Loucy (cell line): ENCODE measurements at regions not wholly inside any gene's neighbourhood (a gene's known extent, or its start where the extent isn't known, plus 50 kb on each side); places are given as distances from the start of the nearest gene placed in this dataset.

Source experiments
- EZH2phosphoT487 ChIP-seq: fragments of 200-600 bp; IDR thresholded peaks from 2 replicates; pipeline ENCODE4 v1.6.1; 2018; ENCODE audit warnings: antibody characterized with exemption, mild to moderate bottlenecking, moderate library complexity, borderline replicate concordance
- TF ChIP-seq, protein P1 (sequence below): fragments of 200-600 bp; sonication (generic); conservative IDR thresholded peaks from 2 replicates; pipeline ENCODE4 v1.5.1; 2014; ENCODE audit warnings: mild to moderate bottlenecking, antibody characterized with exemption, low read length

DNA sequence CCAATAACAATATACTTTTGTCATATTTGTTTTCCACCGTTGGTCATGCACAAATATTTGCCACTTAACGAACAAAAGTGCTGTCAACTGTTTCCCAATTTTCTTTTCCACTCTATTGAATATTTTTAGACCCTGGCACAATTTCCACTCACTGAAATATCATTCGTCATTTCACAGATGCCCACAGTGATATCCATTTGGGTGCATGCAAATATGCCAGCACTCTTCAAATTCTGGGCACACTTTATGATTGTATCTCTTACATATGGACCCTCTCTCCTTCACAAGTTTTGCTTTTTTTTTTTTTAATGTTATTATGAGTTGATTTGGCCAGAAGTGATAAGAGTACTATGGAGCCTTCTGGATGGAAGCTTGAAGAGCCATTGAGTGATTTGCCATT, 1557.3 kb upstream of the FLRT2 start:
- TF ChIP-seq, protein P1, sequence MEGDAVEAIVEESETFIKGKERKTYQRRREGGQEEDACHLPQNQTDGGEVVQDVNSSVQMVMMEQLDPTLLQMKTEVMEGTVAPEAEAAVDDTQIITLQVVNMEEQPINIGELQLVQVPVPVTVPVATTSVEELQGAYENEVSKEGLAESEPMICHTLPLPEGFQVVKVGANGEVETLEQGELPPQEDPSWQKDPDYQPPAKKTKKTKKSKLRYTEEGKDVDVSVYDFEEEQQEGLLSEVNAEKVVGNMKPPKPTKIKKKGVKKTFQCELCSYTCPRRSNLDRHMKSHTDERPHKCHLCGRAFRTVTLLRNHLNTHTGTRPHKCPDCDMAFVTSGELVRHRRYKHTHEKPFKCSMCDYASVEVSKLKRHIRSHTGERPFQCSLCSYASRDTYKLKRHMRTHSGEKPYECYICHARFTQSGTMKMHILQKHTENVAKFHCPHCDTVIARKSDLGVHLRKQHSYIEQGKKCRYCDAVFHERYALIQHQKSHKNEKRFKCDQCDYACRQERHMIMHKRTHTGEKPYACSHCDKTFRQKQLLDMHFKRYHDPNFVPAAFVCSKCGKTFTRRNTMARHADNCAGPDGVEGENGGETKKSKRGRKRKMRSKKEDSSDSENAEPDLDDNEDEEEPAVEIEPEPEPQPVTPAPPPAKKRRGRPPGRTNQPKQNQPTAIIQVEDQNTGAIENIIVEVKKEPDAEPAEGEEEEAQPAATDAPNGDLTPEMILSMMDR, result no peak
- no peak for TF ChIP-seq EZH2phosphoT487
